GM12878 (cell line): ENCODE measurements at regions not wholly inside any gene's neighbourhood (a gene's known extent, or its start where the extent isn't known, plus 50 kb on each side); places are given as distances from the start of the nearest gene placed in this dataset.

Experiments used
- ATAC-seq: fragments of 200-7000 bp; cut with Tn5 transposase; 3 replicates; pipeline ENCODE4 v1.9.1; 2020; ENCODE audit warnings: mild to moderate bottlenecking, moderate library complexity
- BruUV-seq: library from RNA; stranded (reverse); fragments of 400-500 nt; replicated peaks from 2 replicates; lab custom pipeline; 2021; lab: Mats Ljungman, UMichigan
- CTCF ChIA-PET: fragments of 300-600 bp; sonication (Branson Sonifier 250); formaldehyde crosslinking; extraction: SDS; loops from one replicate; lab custom pipeline; 2021; ENCODE audit warnings: inconsistent platforms; lab: Yijun Ruan, JAX
- POLR2A ChIA-PET: fragments of 350-600 bp; formaldehyde crosslinking; extraction: SDS; loops from one replicate; lab custom pipeline; 2021; ENCODE audit warnings: inconsistent platforms; lab: Charles Lee
- RAD21 ChIA-PET: fragments of 300-600 bp; sonication (Branson Sonifier 250); formaldehyde crosslinking; loops from one replicate; lab custom pipeline; 2023; ENCODE audit warnings: antibody characterized with exemption; ENCODE audit not compliant: unreplicated experiment; lab: Charles Lee
- SMC1A ChIA-PET: fragments of 300-600 bp; sonication (Branson Sonifier 250); formaldehyde crosslinking; loops from one replicate; lab custom pipeline; 2023; ENCODE audit not compliant: unreplicated experiment, uncharacterized antibody; lab: Charles Lee
- DNase-seq: peaks from one replicate; pipeline ENCODE4 v3.0.0-alpha.2; 2011; ENCODE audit warnings: low read depth, low spot score
- FAIRE-seq: peaks from 3 replicates; lab custom pipeline; 2011; peaks lifted over from hg19 to GRCh38; lab: Jason Lieb, UNC
- H2AFZ ChIP-seq: 2 replicates; pipeline ENCODE4 v1.6.0; 2011; ENCODE audit warnings: low read depth, low read length, control low read depth; ENCODE audit not compliant: control insufficient read depth
- H3K27ac ChIP-seq: 2 replicates; pipeline ENCODE4 v1.5.1; 2011; ENCODE audit warnings: control low read depth; ENCODE audit not compliant: control insufficient read depth, insufficient read depth
- H3K27me3 ChIP-seq, 2 experiments: replicated peaks in 1 of 2; 2 replicates each; pipeline versions ENCODE4 v1.6.0 to v1.6.1; 2011; ENCODE audit warnings: low read length in 1 of 2; ENCODE audit not compliant: control insufficient read depth in 2 of 2, insufficient read depth in 2 of 2
- H3K36me3 ChIP-seq, 2 experiments: 2 replicates each; pipeline ENCODE4 v1.5.1; 2011; ENCODE audit warnings: low read length in 1 of 2; ENCODE audit not compliant: control insufficient read depth in 2 of 2, insufficient read depth in 2 of 2
- H3K4me1 ChIP-seq: 2 replicates; pipeline ENCODE4 v1.6.1; 2011; ENCODE audit warnings: mild to moderate bottlenecking, low read length, moderate library complexity, mixed read lengths; ENCODE audit not compliant: control insufficient read depth, insufficient read depth
- H3K4me2 ChIP-seq: 2 replicates; pipeline ENCODE4 v1.6.0; 2011; ENCODE audit warnings: control low read depth; ENCODE audit not compliant: control insufficient read depth, insufficient read depth
- H3K4me3 ChIP-seq: fragments of 200-600 bp; sonication (generic); 2 replicates; pipeline ENCODE4 v1.5.1; 2016
- H3K79me2 ChIP-seq: 2 replicates; pipeline ENCODE4 v1.6.0; 2011; ENCODE audit warnings: low read length; ENCODE audit not compliant: control insufficient read depth, insufficient read depth
- H3K9ac ChIP-seq: 2 replicates; pipeline ENCODE4 v1.8.0; 2011; ENCODE audit warnings: low read length, control low read depth, mixed read lengths; ENCODE audit not compliant: control insufficient read depth, insufficient read depth
- H3K9me3 ChIP-seq: replicated peaks from 3 replicates; pipeline ENCODE4 v1.5.1; 2011; ENCODE audit warnings: mild to moderate bottlenecking, low read length; ENCODE audit not compliant: control insufficient read depth, insufficient read depth
- H4K20me1 ChIP-seq: 2 replicates; pipeline ENCODE4 v1.6.0; 2011; ENCODE audit not compliant: control insufficient read depth, insufficient read depth
- CEBPB ChIP-seq, 2 experiments: fragments of 150-350 bp in 1 of 2; IDR thresholded peaks; 2 replicates each; pipeline ENCODE4 v1.6.1; 2012 to 2014; ENCODE audit warnings: low read depth in 2 of 2, low read length in 2 of 2, borderline replicate concordance in 1 of 2, inconsistent platforms in 1 of 2
- CHD4 ChIP-seq: fragments of 200-600 bp; sonication (generic); IDR thresholded peaks from 2 replicates; pipeline ENCODE4 v1.6.1; 2016; ENCODE audit warnings: mild to moderate bottlenecking
- E2F8 ChIP-seq: fragments of 450-650 bp; IDR thresholded peaks from 2 replicates; pipeline ENCODE4 v1.6.1; 2018; ENCODE audit warnings: mild to moderate bottlenecking, low read depth, moderate library complexity; ENCODE audit not compliant: partially characterized antibody
- E4F1 ChIP-seq: fragments of 450-650 bp; IDR thresholded peaks from 2 replicates; pipeline ENCODE4 v1.6.1; 2018; ENCODE audit warnings: borderline replicate concordance, mild to moderate bottlenecking; ENCODE audit not compliant: partially characterized antibody
- HDAC6 ChIP-seq: fragments of 200-600 bp; sonication (generic); IDR thresholded peaks from one replicate; pipeline ENCODE4 v1.8.0; 2017; ENCODE audit warnings: antibody characterized with exemption; ENCODE audit not compliant: unreplicated experiment
- IRF4 ChIP-seq: IDR thresholded peaks from 2 replicates; pipeline ENCODE4 v1.6.1; 2011; ENCODE audit warnings: low read depth, low read length
- MYB ChIP-seq: fragments of 150-350 bp; IDR thresholded peaks from 2 replicates; pipeline ENCODE4 v1.6.1; 2014; ENCODE audit warnings: mild to moderate bottlenecking, low read depth, low read length, borderline replicate concordance
- NFXL1 ChIP-seq: fragments of 450-650 bp; IDR thresholded peaks from 2 replicates; pipeline ENCODE4 v1.6.1; 2017; ENCODE audit warnings: antibody characterized with exemption, mild to moderate bottlenecking, borderline replicate concordance
- RCOR1 ChIP-seq: conservative IDR thresholded peaks from 2 replicates; pipeline ENCODE4 v1.6.1; 2012; ENCODE audit warnings: low read depth, low read length, improper control_type of control experiment
- ZNF592 ChIP-seq: fragments of 450-650 bp; IDR thresholded peaks from 2 replicates; pipeline ENCODE4 v1.6.1; 2017; ENCODE audit warnings: mild to moderate bottlenecking, moderate library complexity
- WGBS: methylation state at CpG from one replicate; pipeline ENCODE4 v1.1.6; 2016; ENCODE audit warnings: low lambda C conversion rate; ENCODE audit not compliant: insufficient replicate concordance, insufficient coverage; ENCODE audit errors: missing lambda C conversion rate; 5-methylcytosine and 5-hydroxymethylcytosine counted together
- in situ Hi-C: fragments of 300-500 bp; cut with MboI; formaldehyde crosslinking; loops from 9 replicates; pipeline ENCODE4 v1.14.3; 2018; ENCODE audit warnings: mixed read lengths
- intact Hi-C: fragments of 100-400 bp; cut with micrococcal nuclease; formaldehyde crosslinking; loops from one replicate; pipeline ENCODE4 v1.14.2; 2022; ENCODE audit not compliant: unreplicated experiment

GRCh38 chr1:34619256-34619655, 135.6 kb upstream of the GJB5 start:
- RAD21 ChIA-PET: no interaction called here

More at GRCh38 chr1:34619256-34619655, 135.6 kb upstream of the GJB5 start:
- ChIA-PET POLR2A (no interaction called here), CTCF (no interaction called here), SMC1A (no interaction called here)
- no peak for TF ChIP-seq ZNF592
- TF ChIP-seq MYB: no peak
- TF ChIP-seq RCOR1: no peak
- TF ChIP-seq IRF4: no peak
- no peak for TF ChIP-seq HDAC6
- no peak for TF ChIP-seq CHD4
- TF ChIP-seq E4F1: no peak
- no peak for TF ChIP-seq CEBPB (IDR thresholded peaks at IDR 0.05; ENCODE audit: borderline replicate concordance in 1 of 2, low read depth in 2 of 2, low read length in 2 of 2)
- no peak for TF ChIP-seq E2F8
- no peak for TF ChIP-seq NFXL1
- H3K9ac ChIP-seq: no peak overlapping the region
- no peak overlapping the region for H2AFZ ChIP-seq
- H3K27me3 ChIP-seq: peaks cover 0 to 8% of the 10 kb centered on the region in 2 experiments; a peak in 3 of 4 replicates
- in situ Hi-C loops (no loop called here), intact Hi-C loops (no loop called here)
- WGBS: 0% methylated on average over 4 of the region's 4 CpGs
- no TSS peak for BruUV-seq
- no peak overlapping the region for H3K4me2 ChIP-seq
- DNase-seq (no peak), FAIRE-seq (no peak), ATAC-seq (no peak)
- H4K20me1 ChIP-seq: no peaks in the 10 kb centered on the region
- no peak overlapping the region for H3K4me3 ChIP-seq
- no peaks in the 10 kb centered on the region for H3K9me3 ChIP-seq
- no peaks in the 10 kb centered on the region for H3K79me2 ChIP-seq
- no peak overlapping the region for H3K27ac ChIP-seq
- no peaks in the 10 kb centered on the region for H3K4me1 ChIP-seq
- no peaks in the 10 kb centered on the region for H3K36me3 ChIP-seq
